ENCODE measurements at regions not wholly inside any gene's neighbourhood (a gene's known extent, or its start where the extent isn't known, plus 50 kb on each side); places are given as distances from the start of the nearest gene placed in this dataset.

DNA sequence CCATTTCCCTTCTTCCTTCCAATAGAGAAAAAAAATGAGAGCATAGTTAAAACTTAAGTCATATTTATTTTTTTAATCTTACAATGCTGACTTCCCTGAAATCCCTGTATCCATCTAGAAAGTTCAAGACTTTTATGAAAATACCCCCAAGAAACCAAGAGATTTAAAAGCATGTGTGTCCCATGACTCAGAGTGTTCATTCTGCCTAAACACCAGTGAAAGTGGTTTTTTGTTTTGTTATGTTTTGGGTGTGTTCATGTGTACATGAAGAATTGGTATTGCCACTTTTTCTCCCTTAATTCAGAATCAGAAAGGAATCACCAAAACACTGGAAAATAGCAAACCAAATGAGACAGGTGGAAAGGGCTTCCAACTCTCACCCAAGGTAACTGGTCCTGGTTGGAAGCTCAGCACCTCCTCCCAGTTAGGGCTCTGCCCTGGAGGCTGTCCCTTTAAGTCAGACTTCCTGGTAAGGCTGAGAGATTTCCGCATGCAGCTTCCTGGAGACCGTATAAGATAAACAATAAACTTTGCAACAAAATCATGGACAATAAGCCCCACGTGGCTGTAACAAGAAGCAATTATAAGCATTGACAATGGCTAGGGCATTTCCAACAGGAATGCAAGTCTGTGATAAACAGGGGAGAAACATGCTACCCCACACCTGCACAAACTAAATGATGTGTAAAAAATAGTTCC lies 121.9 kb upstream of the ARHGEF3 start:
- no peak for DNase-seq

DNA sequence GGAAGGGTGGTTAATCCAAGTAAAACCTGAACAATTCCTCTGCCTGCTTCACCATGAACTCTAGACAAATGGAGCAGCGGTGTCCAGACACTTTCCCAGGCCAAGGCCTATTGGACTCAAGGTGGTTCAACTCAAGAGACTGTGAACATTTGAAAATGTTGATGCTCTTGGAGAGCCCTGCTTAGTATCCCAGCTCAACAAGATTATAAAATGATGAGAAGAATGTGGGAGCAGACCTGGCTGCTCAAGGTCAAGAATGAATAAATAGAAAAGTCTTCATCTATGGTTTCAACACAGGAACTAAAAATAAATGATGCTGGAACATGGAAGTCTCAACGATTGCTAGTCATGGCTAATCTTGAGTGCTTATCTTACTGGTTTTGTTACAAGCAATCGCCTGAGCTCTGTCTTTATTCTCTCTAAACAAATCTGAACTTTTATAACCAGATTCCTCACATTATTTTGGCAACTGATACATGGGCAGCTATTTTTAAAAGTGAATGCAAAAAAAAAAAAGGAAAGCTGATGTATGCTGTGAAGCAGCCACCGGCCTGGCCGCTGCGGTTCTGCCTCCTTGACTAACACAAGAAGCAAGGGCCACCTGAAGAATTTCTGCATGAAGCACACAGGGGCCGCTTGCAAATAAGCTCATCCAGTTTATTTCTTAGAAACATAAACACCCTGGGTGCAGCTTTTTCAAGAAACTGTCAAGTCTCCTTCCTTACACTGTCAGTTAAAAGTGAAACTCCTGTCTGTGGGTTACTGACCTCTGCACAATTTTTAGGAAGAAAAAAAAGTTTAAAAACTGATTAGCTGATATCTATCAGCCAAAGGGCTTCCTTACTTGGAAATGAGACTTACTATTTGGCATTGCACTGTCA lies 120.1 kb upstream of the ARHGEF3 start:
- DNase-seq: no peak

DNA sequence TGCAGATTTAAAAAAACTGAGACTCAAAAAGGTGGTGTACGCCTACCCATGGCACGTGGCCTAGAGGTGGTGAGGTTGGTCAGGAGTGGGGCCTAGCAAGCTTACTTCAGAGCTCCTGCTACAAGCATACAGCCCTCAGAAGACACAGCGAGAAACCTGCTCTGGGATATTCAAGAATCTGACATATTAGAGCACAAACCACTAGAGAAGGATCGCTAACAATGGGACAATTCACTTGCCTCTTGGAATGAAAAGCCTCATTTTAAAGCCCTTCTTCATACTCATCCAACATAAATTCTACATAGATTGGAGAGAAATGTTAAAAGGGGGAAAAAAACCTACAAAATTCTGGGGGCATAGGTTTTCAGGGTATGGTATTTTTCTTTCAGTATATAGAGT lies 118.0 kb upstream of the ARHGEF3 start:
- DNase-seq: no peak

DNA sequence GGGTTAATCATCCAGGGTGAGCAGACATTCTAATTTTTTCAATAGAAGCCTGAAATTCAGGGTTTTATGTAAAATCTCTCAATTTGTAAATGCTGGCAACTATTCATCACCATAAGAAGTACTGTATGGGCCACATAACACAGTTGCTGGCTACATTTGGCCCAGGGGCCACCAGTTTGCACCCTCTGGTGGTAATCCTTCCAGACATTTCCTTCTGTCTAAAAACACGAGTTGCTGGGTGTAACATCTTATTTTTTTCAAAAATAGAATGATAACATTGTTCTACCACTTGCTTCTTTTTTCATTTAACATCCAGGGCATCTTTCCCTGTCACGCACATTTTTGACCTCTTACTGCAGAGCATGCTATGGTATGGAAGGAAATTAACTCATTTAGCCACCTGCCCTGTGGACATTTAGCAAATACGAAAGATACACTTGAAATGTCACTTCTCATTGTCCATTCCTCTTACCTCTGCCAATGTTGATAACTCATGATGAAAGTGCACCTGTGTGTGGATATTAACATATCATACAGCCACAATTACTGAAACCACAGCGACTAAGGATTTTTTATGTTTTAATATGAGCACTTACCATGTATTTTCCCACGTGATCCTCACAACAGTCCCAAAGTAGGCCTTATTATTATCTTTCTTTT lies 117.5 kb upstream of the ARHGEF3 start:
- DNase-seq: no peak

DNA sequence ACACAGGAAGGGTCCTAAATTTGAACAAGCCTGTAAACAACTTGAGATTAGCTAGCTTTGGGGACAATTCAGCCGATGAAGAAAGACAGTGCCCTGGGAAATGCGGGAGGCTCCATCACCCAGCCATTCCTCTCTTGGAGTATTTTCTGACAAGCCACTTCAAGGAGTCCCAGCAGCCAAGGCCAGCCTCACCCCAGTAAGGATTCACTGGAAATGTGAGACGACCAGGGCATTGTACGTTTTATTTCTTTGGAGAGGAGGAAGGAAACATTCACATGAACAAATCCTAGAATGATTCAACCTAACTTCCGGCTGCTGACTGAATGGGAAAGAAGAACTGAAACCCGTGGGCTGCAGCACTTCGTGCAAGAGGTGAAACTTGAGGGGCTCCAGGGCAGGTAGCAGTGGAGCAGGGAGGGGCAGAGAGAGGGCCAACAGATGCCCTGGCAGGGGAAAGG lies 116.4 kb upstream of the ARHGEF3 start:
- DNase-seq: no peak

DNA sequence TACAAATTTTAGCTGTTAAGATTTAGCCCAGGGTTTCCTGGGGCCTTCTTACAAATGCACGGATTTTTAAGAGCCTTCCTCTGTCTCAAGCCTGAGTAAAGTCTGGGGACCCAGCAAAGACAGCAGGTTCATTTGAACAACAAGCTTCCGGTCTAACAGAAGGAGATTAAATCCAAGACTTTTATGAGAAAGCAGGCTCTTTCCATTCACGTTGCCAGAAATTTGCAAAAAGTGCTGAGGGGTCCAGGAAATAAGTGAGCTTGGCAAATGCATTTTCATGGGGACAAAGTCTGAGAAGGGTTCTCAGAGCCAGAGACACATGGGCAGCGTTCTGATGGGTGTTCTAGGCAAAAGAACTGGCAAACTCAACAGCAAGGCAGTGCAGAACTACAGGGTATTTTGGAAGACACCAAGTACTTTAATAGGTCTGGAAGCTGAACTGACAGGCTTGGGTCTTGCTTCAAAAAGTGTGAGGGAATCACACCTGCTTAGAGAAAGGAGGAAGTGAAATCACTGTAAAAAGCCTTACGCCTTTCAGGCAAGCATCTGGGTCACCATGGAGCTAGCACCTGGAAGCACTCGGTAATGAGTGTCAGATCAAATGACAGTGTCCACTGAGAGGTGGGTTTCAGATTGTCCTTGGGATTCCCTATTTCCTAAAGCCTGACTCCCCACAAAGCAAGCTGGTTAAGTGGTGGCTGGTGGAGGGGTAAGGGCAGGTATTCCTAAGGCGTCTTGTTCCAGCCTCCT lies 115.8 kb upstream of the ARHGEF3 start:
- DNase-seq: no peak

DNA sequence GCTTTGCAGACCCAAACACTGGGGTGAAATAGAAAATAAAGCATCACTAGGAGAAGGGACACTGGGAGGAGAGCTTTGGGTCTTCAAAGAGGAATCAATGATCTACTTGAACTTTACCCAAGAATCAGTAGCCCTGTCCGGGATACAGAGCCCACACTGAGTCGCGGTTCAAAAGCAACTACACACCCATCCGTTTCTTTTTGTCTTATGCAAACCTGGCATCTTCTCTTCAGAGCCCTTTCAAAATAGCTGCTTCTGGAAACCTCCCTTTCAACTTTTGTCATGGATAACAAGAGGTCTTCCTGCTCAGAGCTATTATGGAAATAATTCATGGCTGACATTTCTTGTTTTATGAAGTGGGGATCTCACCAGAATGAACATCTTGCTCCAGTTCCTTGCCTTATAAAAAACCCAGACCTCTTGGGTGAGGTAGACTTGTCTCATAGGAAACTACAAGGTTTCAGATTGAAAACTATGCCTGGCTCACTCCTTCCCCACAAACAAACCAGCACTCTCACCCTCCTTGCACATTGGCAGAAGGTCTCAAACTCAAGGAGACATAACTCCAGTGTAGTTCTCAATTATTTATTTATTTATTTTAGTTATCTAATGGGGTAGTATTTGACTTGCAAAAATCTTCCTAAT lies 115.1 kb upstream of the ARHGEF3 start:
- no peak for DNase-seq

DNA sequence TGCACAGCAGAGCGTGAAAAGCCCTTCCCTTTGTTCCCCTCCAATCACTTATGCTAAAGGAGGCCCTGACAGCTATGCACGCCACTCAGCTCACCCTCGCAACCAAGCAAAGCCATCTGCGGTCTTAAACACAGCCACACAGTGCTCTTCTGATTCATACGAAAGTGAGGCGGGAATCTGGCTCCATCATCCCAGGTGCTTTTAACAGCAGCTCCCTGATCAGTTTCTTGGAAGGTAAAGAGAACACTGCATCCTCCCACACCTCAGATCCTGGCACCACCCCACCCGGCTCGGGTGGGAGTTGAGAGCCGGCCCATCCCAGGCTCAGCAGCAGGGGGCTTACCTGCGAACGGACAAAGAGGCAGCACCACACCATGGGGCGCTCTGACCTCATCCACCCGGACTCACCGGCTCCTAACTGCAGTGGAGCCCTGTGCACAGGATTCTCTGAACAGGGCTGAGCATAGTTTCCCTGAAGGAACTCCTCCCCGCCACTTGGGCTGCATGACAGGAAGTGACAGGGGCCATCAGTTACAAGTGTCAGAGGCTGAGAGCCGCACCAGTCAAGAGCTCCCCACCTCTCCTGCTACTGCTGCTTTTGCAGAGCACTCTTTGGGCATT lies 114.3 kb upstream of the ARHGEF3 start:
- no peak for DNase-seq

DNA sequence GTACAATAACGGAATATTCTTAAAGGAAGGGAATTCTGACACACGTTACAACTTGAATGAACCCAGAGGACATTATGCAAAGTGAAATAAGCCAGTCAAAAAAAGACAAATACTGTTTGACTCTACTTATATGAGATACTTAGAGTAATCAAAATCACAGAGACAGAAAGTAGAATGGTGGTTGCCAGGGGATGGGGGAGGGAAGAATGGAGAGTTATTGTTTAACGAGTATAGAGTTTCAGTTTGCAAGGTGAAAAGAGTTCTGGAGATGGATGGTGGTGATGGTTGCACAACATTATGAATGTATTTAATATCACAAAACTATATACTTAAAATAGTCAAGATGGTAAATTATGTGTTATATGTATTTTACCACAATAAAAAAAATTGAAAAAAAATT lies 112.9 kb upstream of the ARHGEF3 start:
- no peak for DNase-seq

DNA sequence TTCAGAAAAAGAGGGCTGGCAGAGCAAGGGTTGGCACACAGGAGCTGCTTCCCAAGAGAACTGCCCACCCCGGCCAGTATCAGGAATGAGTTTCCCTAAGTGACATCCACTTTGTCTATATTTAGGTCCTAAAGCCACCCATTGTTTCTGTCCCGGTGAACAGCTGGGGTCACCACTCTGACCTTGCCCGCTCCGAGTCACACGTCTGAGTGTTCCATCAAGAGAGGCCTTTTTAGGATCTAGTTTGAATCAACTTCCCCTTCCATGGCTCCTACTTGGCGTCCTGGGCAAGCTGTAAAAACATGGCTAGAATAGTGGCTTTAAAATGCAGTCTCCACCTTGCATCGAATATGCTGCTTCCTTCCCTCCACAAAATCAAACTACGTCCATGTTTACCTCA lies 109.6 kb upstream of the ARHGEF3 start:
- no peak for DNase-seq

DNA sequence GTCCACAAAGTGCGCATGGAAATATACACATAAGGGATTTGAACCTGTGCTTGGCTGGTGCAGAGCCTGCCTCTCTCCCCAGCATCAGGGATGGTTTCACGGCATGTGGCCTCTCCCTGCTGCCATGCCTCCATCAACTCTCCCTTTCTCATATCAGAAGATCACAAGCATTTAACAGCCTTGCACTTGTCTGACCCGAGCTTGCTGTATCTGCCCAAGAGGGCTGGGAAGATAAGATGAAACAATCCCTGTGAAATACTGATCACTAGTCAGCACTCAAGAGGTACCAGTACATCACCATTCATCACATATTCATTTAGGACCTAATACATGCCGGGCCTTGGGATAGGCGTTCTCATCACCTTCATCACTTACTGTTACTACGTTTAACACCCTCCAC lies 107.6 kb upstream of the ARHGEF3 start:
- DNase-seq: no peak

DNA sequence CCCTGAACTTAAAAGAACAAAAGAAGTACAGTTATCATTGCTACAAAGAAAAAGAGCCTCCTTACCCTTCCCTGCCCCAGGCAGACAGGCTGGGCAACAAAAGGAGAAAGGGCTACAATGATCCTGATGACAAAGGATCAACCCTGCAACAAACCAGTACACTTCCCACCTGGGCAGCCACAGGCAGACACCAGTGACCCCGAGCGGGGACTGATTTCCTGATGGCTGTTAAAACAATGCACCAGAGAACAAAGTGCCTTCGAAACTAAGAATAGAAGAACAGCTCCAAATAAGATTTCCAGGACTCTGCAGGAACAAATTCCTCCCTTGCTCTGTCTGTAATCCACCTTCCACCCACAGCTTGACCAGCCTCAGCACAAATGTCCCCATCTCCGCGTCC lies 106.3 kb upstream of the ARHGEF3 start:
- no peak for DNase-seq

DNA sequence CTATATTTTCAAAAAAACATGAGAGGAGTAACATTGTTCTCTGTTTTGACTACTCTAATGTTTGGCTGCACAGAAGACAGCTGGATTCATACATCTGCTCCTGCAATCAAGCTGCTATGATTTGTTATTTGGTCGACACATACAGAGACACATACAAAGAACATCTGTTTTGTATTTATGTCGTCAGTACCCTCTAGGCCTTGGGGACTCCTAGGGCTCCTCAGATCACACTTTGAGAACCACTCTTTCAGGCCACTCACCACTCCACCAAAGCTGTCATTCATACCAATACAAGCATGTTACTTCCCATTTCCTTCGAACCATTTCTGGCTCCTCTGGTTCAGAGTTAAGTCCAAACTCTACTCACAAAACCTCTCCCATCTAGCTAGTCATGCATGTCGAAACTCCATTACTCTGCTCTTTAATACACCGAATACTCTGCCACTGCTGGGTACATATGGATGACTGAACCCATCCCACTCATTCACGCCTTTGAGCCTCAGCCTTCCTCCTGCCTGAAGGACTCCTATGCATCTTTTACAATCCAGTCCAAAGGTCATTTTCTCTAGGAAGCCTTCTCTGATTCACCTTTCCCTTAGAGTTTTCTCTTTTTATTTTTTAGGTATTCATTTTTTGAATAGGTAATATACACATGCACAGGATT lies 102.9 kb upstream of the ARHGEF3 start:
- DNase-seq: no peak

DNA sequence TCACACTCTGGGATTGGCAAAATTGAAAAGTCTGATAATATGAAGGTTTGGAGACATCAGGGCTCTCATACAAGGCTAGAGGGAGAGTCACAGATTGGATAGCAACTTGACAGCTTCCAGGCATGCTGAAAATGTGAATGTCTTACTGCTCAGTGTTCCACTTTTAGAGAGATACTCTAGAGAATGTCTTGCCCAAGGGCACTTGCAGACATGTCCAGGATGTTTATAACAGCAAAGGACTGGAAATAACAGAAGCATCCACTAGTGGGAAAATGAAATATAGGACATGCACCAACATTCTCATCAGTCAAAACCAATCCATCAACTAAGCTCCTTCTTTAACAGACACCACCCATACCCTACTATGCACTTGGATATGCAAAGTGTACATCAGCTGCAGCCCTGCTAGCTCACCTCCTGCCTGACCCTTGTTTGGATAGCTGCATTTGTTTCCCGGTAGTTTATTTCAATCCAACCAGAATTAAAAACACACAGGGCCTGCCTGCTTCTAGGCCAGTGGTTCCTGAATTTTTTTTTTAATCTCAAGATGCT lies 101.6 kb upstream of the ARHGEF3 start:
- DNase-seq: no peak

DNA sequence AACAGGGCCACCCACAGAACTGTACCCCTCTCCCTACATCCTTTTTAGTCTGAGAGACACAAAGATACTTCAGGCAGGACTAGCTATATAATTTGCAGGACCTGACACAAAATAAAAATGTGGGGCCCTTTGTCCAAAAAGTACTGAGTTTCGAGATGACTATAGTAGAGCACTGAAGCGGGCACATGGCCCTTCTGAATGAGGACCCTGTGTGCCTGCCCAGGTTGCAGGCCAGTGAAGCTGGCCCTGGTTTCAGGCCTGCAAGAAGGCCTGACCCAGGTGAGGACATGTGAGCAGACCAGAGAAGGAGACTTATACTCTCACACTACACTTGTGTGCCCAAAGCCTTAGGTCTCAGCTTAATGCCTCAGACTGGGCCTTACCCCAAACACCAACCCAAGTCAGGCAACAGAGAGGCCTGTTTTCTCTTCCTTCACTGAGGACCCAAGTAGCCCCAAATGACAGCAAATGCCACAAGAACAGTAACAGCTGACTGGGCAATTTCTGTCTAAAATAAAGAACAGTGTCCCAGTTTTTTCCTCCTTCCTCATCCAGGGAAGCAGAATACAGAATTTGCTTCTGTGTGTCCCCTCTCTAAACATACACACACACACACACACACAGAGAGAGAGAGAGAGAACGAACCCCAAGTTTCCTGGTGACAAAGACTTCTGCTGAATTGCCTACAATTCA lies 100.9 kb upstream of the ARHGEF3 start:
- DNase-seq: no peak

DNA sequence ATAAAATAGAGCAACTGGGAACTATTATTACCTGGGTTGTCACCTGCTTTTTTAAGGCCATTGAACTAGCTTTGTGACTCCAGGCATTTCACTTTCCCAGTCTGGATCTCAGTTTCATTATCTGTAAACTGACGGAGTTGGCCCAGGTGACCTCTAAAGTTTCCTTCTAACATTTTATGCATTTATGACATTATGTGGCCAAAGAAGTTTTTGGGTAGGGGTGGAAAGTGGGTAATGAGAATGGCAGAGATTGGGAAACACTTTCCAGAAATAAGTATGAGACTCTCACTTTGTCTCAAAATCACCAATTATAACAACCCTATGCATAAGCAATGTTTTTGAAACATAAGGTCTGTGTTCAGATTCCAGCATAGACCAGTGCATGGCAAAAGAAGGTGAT lies 99.1 kb upstream of the ARHGEF3 start:
- DNase-seq: no peak

DNA sequence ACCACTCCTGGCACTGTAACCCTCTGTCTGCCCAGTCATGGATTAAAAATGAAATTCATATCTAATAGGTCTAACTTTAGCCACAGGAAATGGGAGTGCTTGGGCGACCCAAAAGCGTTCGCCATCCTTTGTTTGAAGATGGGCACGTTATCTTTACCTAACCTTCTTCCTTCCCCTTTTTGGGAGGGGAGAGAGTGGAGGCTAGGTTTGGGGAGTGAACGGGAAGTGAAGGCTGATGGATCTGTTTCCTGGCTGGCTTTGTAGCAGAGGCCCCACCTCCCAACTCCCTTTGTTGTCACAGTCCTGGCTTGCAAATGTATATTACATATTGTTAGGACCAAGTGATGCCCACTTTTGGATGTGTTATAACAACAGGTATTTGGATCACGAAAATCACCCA lies 98.1 kb upstream of the ARHGEF3 start:
- DNase-seq: no peak

DNA sequence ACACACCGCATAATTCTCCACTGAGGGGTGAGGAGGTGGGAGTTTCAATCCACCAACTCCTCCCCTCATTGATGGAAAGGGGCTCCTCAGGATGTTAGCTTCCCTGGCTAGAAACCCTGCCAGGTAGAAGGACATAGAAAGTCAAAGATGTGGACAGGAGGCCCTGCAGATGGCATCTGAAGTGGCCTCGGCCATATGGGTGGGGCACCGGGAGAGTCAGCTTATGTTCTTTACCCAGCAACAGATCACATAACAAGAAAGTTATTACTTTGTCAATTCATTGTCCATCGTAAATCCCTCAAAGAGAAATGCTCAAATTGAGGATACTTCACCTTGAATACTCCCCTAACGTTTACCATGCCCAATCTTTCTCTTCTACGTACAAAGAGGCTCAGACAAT lies 97.3 kb upstream of the ARHGEF3 start:
- no peak for DNase-seq

DNA sequence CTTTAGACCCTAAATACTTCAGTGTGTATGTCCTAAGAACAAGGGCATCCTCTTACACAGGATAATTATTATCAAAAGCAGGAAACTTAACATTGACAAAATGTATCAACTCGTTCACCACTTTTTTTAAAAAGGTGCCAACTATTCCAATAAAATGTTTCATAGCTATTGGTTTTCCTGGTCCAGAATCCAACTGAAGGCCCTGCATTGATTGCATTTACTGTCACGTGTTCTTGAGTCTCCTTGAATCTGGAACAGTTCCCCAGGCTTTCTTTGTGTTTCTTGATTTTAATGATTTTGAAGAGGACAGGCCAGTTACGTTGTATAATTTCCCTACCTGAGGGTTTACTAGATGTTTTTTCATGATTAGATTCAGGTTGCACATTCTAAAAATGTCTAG lies 94.6 kb upstream of the ARHGEF3 start:
- DNase-seq: no peak

DNA sequence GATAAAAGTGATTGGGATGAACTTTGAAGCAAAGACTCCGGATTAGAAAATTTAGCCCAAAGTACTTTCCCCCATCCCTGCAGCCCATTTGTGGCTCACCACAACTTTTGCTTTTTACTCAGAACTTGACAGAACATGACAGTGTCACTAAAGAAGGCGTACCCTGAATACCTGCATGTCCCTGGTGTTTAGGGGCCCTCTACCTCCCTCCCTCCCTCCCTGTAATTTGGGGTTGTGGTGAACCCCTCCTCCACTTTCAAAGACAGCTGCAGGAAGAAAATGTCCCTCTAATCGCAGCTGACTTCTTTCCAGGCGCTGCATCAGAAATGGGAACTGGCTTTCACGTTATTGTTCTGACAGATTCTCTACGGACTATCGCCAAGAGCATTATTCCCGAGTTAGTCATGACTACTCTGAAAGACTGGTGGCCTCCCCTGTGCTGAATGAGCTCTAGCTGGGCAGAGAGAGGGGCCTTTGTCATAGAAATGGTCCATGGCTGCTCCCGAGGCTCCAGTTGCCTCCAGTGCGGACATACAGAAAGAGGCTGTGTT lies 93.2 kb upstream of the ARHGEF3 start:
- DNase-seq: no peak

Measured in right forelimb (tissue), 1 donor.